Kasumi-1 (cell line): ENCODE measurements at regions not wholly inside any gene's neighbourhood (a gene's known extent, or its start where the extent isn't known, plus 50 kb on each side); places are given as distances from the start of the nearest gene placed in this dataset.
A peak's percentile ranks its signal among the peaks of the same experiment; 100 is the strongest.

ENCODE experiments used
- DNase-seq, 2 experiments: peaks; one replicate each; lab custom pipeline; 2025; lab: John Stamatoyannopoulos, UW

DNA sequence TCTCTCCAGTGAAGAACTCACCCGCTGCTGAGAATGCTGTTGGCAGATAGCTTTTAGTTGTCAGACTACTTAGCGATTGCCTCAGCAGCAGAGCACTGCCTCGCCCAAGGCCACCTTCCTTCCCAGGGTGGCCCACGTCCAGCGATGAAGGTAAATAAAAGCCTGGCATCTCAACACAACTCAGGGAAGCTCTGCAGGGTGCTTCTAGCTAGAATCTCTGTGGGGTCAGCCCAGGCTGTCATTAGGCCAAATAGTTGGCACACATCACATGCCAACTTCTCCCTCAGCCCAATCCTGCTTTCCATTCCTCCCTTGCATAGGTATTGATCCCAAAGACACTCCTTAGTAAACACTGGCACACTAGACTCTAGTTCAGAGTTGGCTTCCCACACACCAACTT lies 368.1 kb upstream of the TMTC1 start:
- DNase-seq, result no peak

- DNase-seq, result no peak
Measured at GRCh38 chr12:30146561-30146960, 362.8 kb upstream of the TMTC1 start.

DNA sequence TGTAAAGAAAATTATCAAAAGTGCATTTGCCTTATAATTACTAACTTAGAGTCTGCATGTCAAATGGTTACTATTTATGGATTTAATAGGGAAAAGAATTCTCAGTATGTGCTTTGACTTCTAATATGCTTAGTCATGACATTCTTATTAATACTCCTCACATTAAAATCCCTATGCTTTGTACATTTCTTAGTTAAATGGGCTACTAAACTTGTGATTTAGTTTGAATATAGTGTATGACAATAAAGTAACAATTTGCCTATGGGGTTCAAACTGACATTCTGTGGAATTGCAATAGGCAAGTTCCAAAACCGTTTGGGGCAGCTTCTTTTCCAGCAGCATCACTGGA lies 361.9 kb upstream of the TMTC1 start:
- no peak for DNase-seq

- DNase-seq, result no peak
Measured at GRCh38 chr12:30144777-30145683, 361.3 kb upstream of the TMTC1 start.

- DNase-seq, result no peak
Measured at GRCh38 chr12:30142301-30142700, 358.6 kb upstream of the TMTC1 start.

DNA sequence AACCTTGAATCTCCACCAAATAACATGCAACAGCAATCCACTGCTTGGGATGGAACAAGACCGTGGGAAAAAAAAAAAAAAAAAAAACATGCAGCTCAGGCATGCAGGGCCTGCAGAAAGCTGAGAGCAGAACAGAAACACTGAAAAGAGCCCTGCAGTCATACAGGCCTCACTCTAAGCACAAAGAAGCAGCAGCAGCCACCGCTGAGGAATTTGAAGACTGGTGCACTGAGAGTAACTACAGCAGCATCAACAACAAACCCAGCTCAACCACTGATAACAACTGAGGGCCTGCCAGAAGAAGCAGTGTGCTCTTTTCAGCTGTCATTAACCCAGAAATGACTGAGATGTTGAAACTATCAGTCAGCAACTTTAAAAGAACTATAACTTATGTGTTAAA lies 354.7 kb upstream of the TMTC1 start:
- no peak for DNase-seq

- no peak for DNase-seq
Measured at GRCh38 chr12:30136696-30137095, 353.0 kb upstream of the TMTC1 start.

DNA sequence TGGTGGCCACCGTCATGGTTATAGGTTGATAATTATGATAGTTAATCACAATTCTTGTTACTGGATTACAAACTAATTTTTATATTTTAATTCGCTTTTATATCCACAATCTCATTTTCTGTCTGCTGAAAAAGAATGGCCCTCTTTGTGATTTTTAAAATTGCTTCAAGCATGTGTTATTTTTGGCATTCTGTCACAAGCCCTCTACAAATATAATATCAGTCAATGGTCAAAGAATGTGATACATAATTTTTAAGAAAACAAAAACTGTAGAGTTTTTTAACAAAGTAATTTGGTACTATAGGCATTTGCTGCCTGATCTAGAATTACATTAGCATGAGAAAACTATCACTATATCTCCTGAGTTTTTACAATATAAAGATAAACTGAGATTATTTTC lies 352.0 kb upstream of the TMTC1 start:
- DNase-seq, result no peak

DNA sequence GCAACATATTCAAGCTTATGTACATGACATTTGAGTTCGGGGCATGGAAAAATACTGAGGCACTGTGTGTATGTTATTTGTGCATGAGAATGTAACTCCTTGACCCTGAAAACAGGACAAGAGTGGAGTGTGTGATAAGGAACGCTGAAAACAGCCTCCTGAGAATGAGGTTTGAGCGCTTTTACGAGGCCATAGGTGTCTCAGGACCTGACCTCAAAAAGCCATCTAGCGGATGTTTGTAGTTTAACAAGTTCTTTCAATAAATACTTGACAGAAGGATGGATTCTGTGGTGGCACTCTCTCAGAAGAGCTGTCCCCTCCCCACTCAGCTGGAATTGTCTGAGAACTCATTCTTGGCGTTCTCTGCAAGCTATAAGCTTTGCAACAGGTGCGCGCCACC lies 350.5 kb upstream of the TMTC1 start:
- DNase-seq, result no peak

DNA sequence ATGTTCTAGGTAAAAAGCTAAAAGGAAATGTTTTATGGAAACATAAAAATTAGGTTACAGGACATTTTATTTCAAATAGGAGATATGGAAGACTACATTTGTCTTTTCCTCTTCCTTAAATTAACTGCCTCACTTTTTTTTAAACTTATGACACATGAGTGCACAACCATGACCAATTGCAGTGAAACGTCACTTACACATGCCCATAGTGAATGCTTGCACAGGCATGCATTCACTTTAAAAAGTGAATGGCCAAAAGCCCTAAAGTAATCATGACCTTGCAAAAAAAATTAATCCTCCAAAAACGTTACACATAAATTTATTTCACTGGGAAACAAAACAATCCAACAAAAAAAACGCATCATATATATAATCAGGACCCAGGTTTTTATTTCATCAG lies 343.2 kb upstream of the TMTC1 start:
- no peak for DNase-seq

GRCh38 chr12:30120522-30120921 lies 336.8 kb upstream of the TMTC1 start:
- DNase-seq, result no peak

- DNase-seq, result no peak
Measured at GRCh38 chr12:30117483-30117882, 333.7 kb upstream of the TMTC1 start.

GRCh38 chr12:30111719-30112118 lies 328.0 kb upstream of the TMTC1 start:
- DNase-seq, result no peak

GRCh38 chr12:30110958-30111586 lies 327.3 kb upstream of the TMTC1 start:
- DNase-seq, result no peak

GRCh38 chr12:30110498-30110897 lies 326.8 kb upstream of the TMTC1 start:
- DNase-seq, result no peak

DNA sequence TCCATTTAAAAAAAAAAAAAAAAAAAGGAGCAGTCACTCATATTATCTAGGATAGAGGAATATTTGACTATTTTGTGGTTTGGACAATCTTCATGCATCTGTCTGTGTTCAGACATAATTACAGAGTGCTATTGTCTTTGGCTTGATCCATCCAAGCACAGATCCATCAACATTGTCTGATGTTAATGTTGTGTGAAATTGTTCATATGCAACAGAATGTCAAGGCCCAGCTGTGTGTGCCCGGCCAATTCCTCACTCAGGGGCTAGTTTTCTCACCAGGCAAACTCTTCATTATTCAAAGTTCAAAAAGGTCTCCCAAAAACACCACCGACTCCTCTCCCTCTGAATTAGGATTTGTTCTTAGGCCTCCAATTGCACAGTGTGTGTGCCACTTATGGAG lies 324.9 kb upstream of the TMTC1 start:
- no peak for DNase-seq

DNA sequence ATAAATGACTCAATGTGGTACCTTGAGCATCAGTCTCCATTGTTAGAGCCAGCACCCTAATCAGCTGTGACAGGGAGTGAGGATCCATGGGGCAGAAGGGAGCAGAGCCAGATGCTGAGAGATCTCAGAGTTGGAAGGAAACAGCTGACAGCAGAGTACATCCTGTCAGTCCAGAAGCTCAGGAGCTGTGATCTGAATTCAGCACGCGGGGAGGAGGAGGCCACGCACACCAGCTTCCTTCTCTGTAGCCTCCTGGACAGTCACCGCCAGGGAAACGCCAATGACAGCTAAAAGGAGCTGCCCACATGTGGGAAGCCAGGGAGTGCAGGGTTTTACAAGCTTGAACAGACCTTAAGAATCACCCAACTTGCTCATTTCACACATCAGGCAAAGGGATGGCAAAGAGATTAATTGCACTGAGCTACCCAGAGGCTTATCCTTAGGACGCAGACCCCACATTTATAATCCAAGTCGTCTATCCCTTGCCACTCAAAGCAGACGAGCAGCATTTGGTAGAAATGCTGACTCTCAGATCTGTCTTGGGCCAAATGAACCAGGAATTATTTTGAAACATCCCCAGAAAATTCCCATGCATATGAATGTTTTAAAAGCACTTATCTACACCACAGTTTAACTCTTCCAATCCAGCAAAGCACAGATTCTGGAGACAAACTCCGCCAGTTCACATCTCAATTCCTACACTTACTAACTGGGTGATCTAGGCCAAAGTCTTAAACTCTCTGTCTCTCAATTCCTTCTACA lies 322.6 kb upstream of the TMTC1 start:
- peak; percentile 67 to 68 for DNase-seq

- no peak for DNase-seq
Measured at GRCh38 chr12:30105505-30105904, 321.8 kb upstream of the TMTC1 start.

GRCh38 chr12:30104971-30105370 lies 321.2 kb upstream of the TMTC1 start:
- DNase-seq, result no peak

GRCh38 chr12:30100741-30101140 lies 317.0 kb upstream of the TMTC1 start:
- DNase-seq, result no peak

DNA sequence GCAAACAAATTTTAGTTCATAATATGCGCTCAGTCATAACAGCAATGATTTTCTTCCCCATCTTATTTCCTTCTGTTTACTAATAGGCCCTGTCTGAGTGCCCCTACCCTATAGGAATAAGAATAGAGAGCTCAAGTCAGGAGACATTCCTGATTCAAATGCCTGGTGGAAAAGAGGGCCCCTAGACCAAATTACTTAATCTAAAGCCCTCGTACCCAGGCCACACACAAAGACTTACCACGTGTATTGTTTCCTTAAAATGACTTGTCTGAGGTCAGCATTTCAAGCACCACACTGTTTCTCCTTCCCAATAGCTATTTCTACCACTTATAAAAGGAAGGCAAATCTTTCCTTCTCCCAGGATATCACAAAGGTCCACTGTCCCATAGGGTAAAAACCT lies 314.9 kb upstream of the TMTC1 start:
- no peak for DNase-seq

DNA sequence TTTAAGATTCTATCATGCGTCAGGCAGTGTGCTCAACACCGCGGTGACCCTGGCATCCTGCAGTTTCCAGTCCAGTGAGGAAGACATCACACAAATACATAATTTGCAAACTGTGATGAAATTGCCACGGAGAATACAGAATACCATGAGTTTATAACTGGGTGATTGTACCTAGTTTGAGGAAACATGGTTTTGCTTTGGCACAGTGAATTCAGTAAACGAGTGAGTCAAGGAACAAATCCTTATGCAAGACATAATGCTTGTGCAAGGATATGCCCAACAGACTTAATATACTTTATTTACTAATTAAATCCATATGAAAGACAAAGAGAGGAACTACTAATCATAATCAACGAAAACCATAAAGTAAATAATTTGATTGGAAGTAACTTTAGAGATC lies 311.8 kb upstream of the TMTC1 start:
- DNase-seq, result no peak
